OCI-LY7 (cell line): ENCODE measurements at regions not wholly inside any gene's neighbourhood (a gene's known extent, or its start where the extent isn't known, plus 50 kb on each side); places are given as distances from the start of the nearest gene placed in this dataset.

Experiments used
- BruUV-seq: library from RNA; stranded (reverse); fragments of 400-500 nt; replicated peaks from 2 replicates; lab custom pipeline; 2021; lab: Mats Ljungman, UMichigan
- CTCF ChIA-PET: fragments of 300-600 bp; sonication (Branson Sonifier 250); formaldehyde crosslinking; loops from one replicate; lab custom pipeline; 2022; ENCODE audit warnings: antibody characterized with exemption; ENCODE audit not compliant: unreplicated experiment; lab: Charles Lee
- POLR2A ChIA-PET: fragments of 300-600 bp; sonication (Branson Sonifier 250); formaldehyde crosslinking; loops from one replicate; lab custom pipeline; 2022; ENCODE audit warnings: antibody characterized with exemption; lab: Charles Lee
- DNase-seq: peaks from one replicate; pipeline ENCODE4 v3.0.0-alpha.2; 2015; ENCODE audit warnings: low spot score
- H2AFZ ChIP-seq: fragments of 200-600 bp; sonication (generic), shearing (Covaris generic); 2 replicates; pipeline ENCODE4 v1.6.1; 2014; ENCODE audit warnings: mild to moderate bottlenecking, antibody characterized with exemption, low read length, moderate library complexity
- H3K27ac ChIP-seq: fragments of 200-600 bp; sonication (generic); 2 replicates; pipeline ENCODE4 v1.5.1; 2014; ENCODE audit warnings: mixed run types, low read depth, mild to moderate bottlenecking, moderate library complexity, low read length, inconsistent platforms; ENCODE audit not compliant: poor library complexity, severe bottlenecking
- H3K36me3 ChIP-seq: fragments of 200-600 bp; sonication (generic); 2 replicates; pipeline ENCODE4 v1.6.1; 2014; ENCODE audit warnings: mild to moderate bottlenecking, antibody characterized with exemption, low read length, moderate library complexity, mixed read lengths; ENCODE audit not compliant: insufficient read depth
- H3K4me1 ChIP-seq: fragments of 200-600 bp; sonication (generic); 2 replicates; pipeline ENCODE4 v1.5.1; 2014; ENCODE audit warnings: mild to moderate bottlenecking, low read length; ENCODE audit not compliant: insufficient read depth, poor library complexity, severe bottlenecking
- H3K4me2 ChIP-seq: fragments of 200-600 bp; sonication (generic); 2 replicates; pipeline ENCODE4 v1.6.1; 2014; ENCODE audit warnings: mild to moderate bottlenecking, low read length
- H3K4me3 ChIP-seq: fragments of 200-600 bp; sonication (generic); 2 replicates; pipeline ENCODE4 v1.5.1; 2014; ENCODE audit warnings: mild to moderate bottlenecking, low read depth, low read length; ENCODE audit not compliant: poor library complexity, severe bottlenecking
- H3K79me2 ChIP-seq: fragments of 200-600 bp; sonication (generic); 2 replicates; pipeline ENCODE4 v1.6.1; 2016; ENCODE audit warnings: low read depth, mild to moderate bottlenecking, low read length, moderate library complexity, mixed read lengths; ENCODE audit not compliant: insufficient read depth
- H3K9me2 ChIP-seq: fragments of 200-600 bp; sonication (generic); 2 replicates; pipeline ENCODE4 v1.6.1; 2016; ENCODE audit warnings: mild to moderate bottlenecking, low read length, mixed read lengths; ENCODE audit not compliant: insufficient read depth
- H3K9me3 ChIP-seq: fragments of 200-600 bp; sonication (generic); 2 replicates; pipeline ENCODE4 v1.6.1; 2014; ENCODE audit warnings: mild to moderate bottlenecking, mixed run types, low read length, mixed read lengths
- H4K20me1 ChIP-seq: fragments of 200-600 bp; sonication (generic); 2 replicates; pipeline ENCODE4 v1.6.1; 2014; ENCODE audit warnings: mild to moderate bottlenecking, antibody characterized with exemption, low read length, moderate library complexity, mixed read lengths; ENCODE audit not compliant: insufficient read depth
- EZH2phosphoT487 ChIP-seq: fragments of 200-600 bp; sonication (generic); IDR thresholded peaks from 2 replicates; pipeline ENCODE4 v1.6.1; 2018; ENCODE audit warnings: low read depth, borderline replicate concordance, mild to moderate bottlenecking, mixed run types, antibody characterized with exemption, low read length, moderate library complexity, mixed read lengths
- intact Hi-C: fragments of 100-400 bp; cut with micrococcal nuclease; formaldehyde crosslinking; loops from one replicate; pipeline ENCODE4 v1.10.0; 2022; ENCODE audit not compliant: unreplicated experiment
- TF ChIP-seq, protein P1 (sequence below): fragments of 200-600 bp; sonication (generic); conservative IDR thresholded peaks from 2 replicates; pipeline ENCODE4 v1.5.1; 2014; ENCODE audit warnings: mild to moderate bottlenecking, antibody characterized with exemption, low read length, moderate library complexity, mixed read lengths

DNA sequence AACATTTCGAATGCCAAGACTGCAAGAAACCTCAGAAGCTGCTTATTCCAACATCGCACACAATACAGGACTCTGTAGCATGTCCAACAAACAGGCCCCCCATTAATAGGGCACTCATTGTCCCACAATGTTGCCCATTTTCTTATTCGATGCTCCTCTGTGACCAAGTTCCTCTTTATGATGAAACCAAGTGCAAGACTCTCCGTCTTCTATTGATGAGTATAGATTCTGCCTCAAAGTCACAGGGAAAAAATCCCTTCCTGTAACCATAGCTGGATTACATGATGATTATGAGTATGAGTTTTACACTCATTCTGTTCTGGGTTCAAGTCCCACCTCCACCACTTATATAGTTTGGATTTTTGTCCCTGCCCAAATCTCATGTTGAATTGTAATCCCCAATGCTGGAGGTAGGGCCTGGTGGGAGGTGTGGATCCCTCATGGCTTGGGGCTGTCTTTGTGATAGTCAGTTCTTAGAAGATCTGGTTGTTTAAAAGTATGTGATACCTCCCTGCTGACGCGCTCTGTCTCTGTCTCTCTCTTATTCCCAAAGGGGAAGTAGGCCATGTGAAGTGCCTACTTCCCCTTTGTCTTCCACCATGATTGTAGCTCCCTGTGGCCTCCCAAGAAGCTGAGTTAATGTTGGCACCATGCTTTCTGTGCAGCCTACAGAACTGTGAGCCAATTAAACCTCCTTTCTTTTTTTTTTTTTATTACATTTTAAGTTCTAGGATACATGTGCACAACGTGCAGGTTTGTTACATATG lies 148.7 kb downstream of the OSR1 start:
- Histone ChIP-seq H3K9me3 (no peaks in the 10 kb centered on the region), H3K27ac (no peak overlapping the region), H3K79me2 (no peaks in the 10 kb centered on the region), H3K9me2 (no peaks in the 10 kb centered on the region), H3K36me3 (no peaks in the 10 kb centered on the region), H4K20me1 (no peaks in the 10 kb centered on the region), H3K4me3 (no peak overlapping the region), H3K4me2 (no peak overlapping the region), H2AFZ (no peak overlapping the region), H3K4me1 (no peaks in the 10 kb centered on the region)
- intact Hi-C loops, result no loop called here
- no TSS peak for BruUV-seq
- ChIA-PET POLR2A (interaction anchor here (0.6 to 1.2 kb wide), 3 partner anchors 11 to 632 kb away, joined by 3 read pairs; no protein-coding TSS in a partner anchor), CTCF (no interaction called here)
- no peak for DNase-seq
- TF ChIP-seq, protein P1, sequence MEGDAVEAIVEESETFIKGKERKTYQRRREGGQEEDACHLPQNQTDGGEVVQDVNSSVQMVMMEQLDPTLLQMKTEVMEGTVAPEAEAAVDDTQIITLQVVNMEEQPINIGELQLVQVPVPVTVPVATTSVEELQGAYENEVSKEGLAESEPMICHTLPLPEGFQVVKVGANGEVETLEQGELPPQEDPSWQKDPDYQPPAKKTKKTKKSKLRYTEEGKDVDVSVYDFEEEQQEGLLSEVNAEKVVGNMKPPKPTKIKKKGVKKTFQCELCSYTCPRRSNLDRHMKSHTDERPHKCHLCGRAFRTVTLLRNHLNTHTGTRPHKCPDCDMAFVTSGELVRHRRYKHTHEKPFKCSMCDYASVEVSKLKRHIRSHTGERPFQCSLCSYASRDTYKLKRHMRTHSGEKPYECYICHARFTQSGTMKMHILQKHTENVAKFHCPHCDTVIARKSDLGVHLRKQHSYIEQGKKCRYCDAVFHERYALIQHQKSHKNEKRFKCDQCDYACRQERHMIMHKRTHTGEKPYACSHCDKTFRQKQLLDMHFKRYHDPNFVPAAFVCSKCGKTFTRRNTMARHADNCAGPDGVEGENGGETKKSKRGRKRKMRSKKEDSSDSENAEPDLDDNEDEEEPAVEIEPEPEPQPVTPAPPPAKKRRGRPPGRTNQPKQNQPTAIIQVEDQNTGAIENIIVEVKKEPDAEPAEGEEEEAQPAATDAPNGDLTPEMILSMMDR, result no peak
- TF ChIP-seq EZH2phosphoT487, result no peak

DNA sequence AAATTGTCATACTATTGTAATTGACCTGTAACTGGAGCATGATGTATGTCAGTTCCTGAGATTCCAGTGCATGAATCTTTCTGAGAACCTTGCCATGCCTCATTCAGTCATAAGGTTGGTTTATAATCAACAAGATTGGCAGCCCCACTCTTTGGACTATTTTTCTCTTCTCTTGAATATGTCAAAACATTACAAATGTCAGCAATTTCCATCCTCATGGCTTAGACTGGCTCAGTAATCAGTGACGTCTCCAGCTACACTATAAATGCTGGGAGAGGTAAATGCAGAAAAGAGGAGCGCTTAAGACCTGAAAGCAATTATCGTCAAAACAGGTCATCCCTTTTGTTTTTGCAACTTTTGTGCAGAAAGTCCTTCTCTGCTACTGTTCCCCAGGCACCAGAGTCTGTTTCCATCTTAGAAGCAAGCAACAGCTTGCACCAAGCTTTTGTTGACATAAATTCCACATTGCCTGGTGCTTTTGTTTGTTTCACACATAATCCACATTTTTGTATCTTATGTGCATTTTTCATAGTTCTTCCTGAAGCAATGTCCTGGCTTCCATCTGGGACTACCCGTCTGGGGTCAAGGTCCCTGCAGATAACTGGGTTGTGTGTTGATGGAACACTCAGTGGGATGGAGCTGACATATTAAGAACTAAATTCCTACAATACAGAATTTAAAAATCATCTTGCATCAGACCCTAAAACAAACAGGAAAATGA lies 149.8 kb downstream of the OSR1 start:
- H3K4me2 ChIP-seq, result no peak overlapping the region
- H3K36me3 ChIP-seq, result no peaks in the 10 kb centered on the region
- H3K9me2 ChIP-seq, result no peaks in the 10 kb centered on the region
- H3K4me3 ChIP-seq, result no peak overlapping the region
- no peaks in the 10 kb centered on the region for H3K4me1 ChIP-seq
- no peak overlapping the region for H3K27ac ChIP-seq
- no peaks in the 10 kb centered on the region for H3K79me2 ChIP-seq
- POLR2A ChIA-PET, result interaction anchor here (1.0 to 1.2 kb wide), 2 partner anchors 12 to 37 kb away, joined by 3 read pairs; no protein-coding TSS in a partner anchor
- CTCF ChIA-PET, result no interaction called here
- no peak for DNase-seq
- no TSS peak for BruUV-seq
- intact Hi-C loops, result no loop called here
- H3K9me3 ChIP-seq, result no peaks in the 10 kb centered on the region
- H4K20me1 ChIP-seq, result no peaks in the 10 kb centered on the region
- no peak overlapping the region for H2AFZ ChIP-seq
- no peak for TF ChIP-seq EZH2phosphoT487
- TF ChIP-seq, protein P1, result no peak
